Inferior parietal cortex (tissue), 1 donor: ENCODE measurements at regions not wholly inside any gene's neighbourhood (a gene's known extent, or its start where the extent isn't known, plus 50 kb on each side); places are given as distances from the start of the nearest gene placed in this dataset.

Source experiments
- DNase-seq: peaks from one replicate; pipeline ENCODE4 v3.0.0-alpha.2; 2016; ENCODE audit errors: extremely low spot score

DNA sequence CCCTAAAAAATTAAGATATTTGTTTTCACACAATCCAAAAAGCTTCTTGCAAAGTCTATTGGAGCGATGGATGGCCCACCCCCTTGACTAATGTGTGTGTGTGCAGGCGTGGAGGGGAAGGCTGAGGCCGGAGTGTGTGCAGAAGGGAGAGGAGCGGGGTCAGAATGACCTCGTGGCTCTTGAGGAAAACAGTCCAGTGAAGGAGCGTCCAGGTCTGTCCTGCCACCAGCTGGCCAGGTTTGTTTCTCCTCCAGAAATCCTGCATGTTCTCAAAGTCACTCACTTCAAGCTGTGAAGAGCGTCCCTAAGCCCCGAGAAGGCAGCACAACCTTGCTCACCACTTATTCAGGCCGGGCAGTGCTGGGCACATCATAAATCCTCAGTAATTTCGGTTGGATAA, 69.5 kb upstream of the SSX2IP start:
- DNase-seq, result no peak

DNA sequence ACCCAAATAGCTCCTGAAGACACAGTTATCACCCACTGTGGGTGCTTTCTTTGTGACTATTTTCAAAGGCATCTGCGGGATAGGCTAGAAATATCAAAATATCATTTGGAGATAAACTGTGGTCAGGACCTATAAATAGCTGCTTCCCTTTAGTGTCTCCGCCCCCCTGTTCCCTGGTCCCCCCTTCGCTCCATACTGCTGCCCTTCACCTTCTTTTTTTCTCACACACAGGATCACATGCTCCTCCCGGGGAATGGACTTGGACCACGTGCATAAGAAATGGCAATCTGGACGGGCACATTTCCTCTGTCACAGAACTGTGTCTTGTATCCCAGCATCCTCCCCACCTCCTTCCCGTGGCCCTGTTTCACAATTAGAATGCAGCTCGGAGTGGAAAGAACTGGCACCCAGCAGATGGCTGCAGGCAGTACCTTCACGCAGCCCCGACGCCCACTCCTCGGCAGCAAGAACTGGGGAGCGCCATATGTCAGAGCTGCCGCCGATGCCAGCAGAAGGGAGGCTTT, 68.8 kb upstream of the SSX2IP start:
- DNase-seq, result peak; percentile 62

DNA sequence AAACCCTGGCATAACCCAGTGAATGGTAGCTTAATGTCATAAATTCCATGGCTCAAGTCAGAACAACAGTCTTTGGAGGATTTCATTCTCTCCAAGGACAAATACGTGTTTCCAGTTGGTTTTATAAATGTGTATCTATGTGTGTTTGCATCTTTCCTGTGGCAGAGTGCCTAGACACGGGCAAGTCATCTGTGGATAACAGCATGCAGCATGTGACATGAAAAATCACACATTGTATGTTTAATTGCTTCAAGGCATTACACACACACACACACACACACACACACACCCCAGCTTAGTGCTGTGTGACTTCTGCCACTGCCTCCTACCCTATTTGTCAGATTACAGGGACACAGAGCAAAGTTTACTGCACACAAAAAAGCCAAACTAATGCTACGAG, 68.2 kb upstream of the SSX2IP start:
- no peak for DNase-seq

DNA sequence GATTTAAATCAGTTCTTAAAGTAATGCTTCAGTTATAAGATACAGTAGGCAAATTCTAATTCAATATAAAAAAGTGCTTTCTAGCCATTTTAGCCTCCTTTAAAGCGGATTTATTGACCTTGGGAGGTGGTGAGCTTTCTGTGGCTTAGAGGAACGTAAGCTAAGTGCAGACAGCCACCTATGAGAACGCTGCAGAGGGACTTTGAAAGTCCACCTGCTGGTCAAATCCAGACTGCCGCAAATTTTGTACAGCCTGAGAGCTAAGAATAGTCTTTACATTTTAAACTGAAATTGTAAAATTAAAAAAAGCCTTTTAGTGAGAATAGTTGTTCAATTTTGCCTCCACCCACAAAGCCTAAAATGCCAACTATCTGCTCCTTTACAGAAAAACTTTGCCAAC, 67.0 kb upstream of the SSX2IP start:
- no peak for DNase-seq

DNA sequence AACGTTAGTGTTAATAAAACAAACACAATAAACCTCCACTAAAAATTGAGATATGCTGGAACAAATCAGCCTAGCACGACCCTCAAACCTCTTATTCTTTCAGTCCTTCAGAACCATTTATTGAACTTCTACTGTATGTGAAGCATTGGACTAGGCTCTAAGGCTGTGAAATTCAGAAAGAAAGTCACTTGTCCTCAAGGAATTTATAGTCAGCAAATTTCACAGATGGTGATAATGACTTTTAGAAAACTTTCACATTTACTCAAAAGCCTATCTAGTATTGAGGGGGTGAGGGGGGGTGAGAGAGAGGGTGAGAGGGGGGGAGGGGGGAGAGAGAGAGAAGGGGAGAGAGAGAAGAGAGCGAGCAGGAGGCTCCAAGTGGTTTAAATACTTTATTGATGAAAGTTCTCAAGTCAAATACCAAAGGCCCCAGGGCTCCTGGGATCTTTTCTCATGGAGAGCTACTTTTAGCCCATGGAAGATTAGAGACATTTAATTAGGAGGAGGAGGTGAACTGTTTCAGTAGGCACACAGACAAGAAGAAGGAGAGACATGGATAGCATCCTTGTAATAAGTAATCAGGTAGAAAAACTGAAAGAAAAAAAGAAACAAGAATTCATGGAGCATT, 66.3 kb upstream of the SSX2IP start:
- DNase-seq, result no peak

DNA sequence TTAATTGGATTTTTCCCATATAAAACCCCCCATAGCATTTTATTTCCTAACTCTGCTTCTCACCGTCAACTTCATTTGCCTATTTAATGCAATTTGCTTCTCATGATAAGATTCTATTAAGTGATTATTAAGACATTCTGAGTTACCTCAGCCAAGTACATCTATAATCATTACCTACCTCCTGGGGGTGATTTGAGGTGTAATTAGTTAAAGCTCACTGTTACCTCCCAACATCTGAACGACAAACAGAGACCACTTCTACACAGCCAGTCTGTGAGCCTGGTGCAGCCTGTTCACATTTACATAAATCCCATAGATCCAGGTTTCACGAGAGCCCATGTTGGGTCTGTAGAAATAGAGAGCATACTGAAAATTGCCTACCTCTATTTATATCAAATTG, 65.7 kb upstream of the SSX2IP start:
- no peak for DNase-seq

DNA sequence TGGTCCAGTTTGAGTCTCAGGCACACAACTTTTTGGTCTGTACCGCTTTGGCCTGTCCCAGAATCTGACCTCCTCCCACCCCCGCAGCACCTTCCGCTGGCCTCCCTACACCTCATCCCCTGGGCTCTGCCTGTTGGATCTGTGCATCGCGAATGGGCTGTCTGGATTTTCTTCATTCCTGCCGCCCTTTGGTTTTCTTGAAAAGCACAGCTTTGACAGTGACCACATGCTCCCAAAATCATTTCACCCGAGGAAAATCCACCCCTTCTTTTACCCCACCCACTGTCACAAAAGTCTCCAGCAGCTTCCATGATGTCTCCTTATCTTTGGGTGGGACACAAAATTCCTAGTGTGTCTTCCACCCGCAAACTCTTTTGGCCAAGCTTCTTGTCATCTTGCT, 65.0 kb upstream of the SSX2IP start:
- DNase-seq, result no peak

DNA sequence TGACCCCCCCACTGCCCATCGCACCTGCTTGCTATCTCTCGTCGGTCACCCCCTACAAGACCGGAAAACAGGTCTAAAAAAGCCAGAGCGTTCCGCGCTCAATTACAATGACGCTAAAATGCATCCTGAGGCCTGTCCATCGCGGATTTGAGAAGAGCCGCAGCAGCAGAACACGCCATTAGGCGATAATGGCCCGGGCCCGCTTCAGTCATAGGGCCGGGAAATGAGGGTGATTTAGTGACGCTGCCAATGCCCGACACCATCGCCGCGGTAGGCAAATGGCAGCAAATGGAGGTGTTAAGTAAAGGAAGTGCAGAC, 64.1 kb upstream of the SSX2IP start:
- DNase-seq, result no peak

DNA sequence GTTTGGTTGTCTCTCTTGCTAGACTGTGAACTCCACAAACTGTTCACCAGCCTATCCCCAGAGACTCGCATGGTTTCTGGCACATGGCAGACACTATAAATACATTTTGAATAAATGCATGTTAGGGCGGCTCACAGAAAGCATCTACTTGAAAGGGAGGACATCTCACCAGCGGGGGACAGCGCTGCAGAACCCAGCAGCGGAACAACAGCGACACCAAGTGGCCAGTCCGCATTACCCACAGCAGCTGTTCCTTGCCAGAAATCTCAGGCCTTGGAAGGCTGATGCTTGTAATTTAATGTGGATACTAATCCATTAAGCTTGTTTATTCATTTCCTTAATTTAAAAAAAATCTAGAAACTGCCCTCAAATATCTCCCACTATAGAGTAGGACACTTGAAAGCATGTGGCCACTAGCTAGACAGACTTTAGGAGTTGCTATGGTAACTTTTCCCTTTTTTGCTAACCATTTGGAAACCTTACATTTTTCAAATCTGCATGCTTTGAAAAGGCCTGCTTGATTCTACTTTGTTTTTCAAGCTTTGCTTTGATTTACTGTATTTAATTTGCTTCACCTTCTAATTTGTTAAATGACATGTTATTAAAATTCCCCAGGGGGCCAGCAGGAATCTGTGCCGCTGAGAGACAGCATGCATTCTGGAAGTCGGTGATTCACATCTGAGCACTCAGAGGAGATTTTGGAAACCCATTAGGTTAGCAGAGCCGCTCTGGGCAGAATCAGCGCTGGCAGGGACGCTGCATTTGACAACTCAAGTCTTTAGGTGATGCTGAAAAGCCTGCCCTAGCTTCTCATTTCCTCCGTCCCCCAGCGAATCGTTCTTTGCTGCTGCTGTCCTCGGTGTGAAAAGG, 63.5 kb upstream of the SSX2IP start:
- DNase-seq, result peak; percentile 89

DNA sequence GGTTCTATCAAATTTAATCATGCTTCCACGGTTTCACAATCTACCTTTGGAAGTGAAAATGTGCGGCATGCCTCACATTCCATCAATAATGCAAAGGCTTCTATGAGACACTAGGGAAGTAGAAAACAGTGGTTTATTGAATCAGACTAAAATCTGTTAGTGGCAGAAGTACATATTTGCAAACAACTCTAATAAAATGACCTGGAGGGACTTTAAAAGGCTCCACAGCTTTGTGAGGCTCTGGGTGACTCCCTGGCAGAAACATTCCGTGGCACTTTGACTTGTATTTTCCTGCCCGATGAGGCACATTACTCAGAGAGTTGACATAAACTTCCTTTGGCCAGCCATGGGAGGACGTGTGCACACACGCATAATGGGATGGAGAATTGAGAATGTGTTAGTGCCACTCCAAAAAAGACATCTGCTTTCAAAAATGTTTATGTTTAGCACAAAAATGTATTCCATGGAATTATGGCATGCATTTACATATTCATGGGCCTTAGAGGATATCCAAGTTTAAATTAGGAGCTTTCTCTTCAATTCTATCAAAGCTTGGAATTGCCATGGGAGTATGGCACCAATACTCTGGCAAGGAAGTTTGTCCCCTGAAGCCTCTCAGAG, 60.0 kb upstream of the SSX2IP start:
- DNase-seq, result no peak

DNA sequence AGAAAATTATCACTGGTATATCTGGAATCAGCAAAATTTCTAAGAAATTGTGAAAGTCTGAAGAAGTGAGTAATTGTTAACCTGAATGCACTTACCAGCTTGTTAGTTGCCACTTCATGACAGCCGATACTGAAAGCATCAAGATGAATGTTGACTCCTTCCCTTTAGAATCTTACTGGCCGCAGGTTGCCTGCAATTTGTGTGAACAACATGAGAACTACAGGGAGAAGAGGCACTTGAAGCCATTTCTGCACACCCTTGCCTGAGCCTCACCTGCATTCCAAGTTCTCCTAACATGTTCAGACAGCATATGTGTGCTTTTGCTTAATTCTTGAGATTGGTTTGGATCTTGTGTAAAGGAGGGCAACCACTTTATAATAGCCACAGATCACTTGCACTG, 59.2 kb upstream of the SSX2IP start:
- DNase-seq, result no peak

DNA sequence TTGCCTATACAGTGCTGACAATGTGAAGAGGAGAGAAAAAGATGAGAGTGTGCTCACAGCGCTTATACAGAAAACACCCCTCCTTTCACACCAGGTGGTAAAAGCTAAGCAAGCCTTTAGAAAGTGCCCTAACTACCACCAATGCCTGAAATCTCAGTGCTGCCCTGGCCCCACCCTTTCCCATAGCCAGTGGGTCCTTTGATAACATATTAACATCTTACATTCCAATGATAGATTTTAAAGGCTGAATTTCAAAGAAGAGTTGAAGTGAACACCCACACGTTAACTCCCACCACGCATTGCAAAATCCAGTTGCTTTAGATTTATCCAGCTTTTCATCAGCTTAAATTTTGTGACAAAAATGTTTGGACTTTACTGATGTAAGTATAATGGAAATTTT, 58.1 kb upstream of the SSX2IP start:
- DNase-seq, result no peak

DNA sequence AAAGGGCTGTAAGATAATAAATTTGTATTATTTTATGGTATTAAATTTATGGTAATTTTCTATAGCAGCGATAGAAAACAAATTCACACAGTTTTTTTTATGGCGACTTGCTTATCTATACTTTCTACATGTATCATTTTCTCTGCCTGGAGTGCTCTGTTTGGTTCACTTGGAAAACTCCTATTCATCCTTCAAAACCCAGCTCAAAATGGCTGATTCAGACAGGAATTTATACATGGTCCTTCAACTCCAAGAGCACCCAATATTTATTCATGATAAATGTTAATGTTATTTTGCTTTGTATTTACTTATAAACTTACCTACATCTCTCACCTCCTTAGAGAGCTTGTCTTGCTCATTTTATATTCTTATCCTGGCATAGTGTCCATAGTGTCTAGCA, 55.6 kb upstream of the SSX2IP start:
- no peak for DNase-seq

DNA sequence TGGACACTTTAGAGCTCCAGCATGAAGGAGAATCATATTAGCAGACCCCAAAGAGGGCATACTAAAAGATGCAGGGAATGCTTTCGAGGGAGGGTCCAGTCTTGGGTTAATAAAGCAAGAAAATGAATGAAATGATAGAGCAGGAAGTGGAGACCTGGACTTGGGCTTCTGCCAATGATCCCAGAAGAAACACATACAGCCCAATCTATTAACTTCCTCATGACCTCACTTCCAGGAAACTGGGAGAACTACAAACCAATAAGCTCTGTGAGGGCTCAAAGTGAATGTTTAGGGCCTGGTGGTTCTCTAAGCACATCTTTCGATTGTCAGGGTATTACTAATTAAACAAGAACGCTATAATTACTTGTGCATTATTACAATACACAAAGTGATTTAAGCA, 53.6 kb upstream of the SSX2IP start:
- no peak for DNase-seq

DNA sequence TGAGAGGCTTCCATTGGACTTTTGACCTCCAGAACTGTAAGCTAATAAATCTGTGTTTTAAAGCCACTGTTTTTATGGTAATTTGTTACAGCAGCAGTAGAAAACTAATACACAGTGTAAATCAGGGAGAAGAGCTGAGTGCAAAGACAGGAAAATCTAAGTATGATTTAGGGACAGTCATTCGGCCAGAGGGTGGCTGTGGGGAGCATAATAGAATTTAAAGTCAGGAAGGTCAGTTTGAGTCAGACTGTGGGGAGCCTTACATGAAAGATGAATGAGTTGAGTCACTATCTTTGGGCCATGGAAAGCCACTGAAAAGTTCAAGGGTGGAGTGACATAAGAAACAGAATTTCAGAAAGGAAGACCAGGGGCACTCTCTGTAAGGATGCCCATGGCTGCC, 52.4 kb upstream of the SSX2IP start:
- DNase-seq, result no peak

DNA sequence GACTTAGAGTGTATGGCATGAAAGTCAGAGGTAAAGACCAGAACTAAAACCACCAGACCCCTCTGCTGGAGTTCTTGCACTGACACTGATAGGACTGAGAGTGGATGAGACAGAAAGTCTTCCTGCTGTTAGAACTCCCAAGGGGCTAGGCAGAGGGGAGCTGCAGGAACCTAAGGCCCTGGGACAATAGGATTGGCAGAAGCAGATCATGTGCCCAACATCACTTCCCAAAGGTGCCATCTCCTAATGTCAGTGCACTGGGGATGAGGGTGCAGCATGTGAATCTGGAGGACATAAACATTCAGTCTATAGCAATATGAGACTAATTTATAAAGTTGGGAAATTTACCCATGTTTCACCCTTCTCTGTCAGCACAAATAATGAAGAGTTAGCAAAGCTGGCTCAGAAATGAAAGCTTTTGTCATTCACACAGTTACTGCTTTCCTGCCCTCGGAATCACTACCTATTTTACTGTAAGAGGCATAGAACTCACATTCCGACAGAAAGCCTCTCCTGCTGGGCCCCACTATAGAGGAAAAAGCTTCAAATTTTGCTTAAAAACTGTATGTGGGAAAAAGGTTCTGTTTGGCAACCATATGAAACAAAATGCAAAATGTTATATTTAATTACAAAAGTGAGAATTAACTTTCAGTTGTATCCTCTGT, 49.9 kb upstream of the SSX2IP start:
- DNase-seq, result no peak
